ENCODE measurements at regions not wholly inside any gene's neighbourhood (a gene's known extent, or its start where the extent isn't known, plus 50 kb on each side); places are given as distances from the start of the nearest gene placed in this dataset.

DNA sequence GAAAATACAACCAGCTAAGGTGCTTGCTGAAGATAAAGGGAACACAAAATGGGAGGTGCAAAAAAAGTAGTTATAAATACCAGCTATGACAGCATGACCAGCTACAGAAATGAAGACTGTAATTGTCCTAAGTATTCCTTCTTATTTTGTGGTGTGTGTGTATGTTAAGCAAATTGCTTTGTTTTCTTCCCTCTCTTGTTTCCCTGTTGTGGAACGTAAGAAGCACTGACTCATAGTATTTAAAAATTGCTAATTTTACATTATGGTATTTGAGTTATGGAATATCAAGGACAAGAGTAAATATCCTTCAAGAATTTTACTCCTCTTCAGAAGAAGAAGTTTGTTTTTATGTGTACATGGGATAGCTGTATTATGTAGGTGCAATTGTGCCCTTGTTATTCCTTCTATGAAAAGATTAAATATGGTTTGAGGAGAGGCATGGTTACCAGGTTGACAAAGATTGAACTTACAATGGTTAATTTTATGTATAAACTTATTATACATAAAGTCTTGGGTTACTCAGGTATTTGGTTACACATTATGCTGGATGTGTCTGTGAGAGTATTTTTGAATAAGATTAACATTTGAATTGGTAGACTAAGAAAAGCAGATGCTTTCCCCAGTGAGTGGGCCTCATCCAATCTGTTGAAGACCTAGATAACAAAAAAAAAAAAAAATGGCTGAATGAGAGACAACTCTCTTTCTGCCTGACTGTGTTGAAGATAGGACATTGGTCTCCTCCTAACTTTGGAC lies 1132.1 kb upstream of the ALCAM start:
- Mint-ChIP-seq H3K36me3 (no peaks in the 10 kb centered on the region), H3K4me3 (no peak overlapping the region), H3K4me1 (no peaks in the 10 kb centered on the region), H3K9me3 (peaks cover 10 to 18% of the 10 kb centered on the region in 2 donors), H3K27ac (no peak overlapping the region), H3K27me3 (ENCODE audit: low read depth in 2 of 2) (no peaks in the 10 kb centered on the region)
- Histone ChIP-seq H3K27me3 (ENCODE audit: control insufficient read depth, insufficient read depth, low read length) (no peaks in the 10 kb centered on the region), H3K36me3 (ENCODE audit: control insufficient read depth, insufficient read depth, low read length) (no peaks in the 10 kb centered on the region), H3K9me3 (ENCODE audit: control insufficient read depth, insufficient read depth, low read length) (peaks cover 2% of the 10 kb centered on the region), H3K4me1 (ENCODE audit: control insufficient read depth, insufficient read depth, low read length) (no peaks in the 10 kb centered on the region), H3K27ac (ENCODE audit: low read length) (no peak overlapping the region), H3K4me3 (ENCODE audit: low read length) (no peak overlapping the region)
- no CpG with 5 or more reads among the region's 1 CpG for WGBS (ENCODE audit: insufficient coverage)
- ATAC-seq (no peak), DNase-seq (no peak)
- TF ChIP-seq, protein P1, sequence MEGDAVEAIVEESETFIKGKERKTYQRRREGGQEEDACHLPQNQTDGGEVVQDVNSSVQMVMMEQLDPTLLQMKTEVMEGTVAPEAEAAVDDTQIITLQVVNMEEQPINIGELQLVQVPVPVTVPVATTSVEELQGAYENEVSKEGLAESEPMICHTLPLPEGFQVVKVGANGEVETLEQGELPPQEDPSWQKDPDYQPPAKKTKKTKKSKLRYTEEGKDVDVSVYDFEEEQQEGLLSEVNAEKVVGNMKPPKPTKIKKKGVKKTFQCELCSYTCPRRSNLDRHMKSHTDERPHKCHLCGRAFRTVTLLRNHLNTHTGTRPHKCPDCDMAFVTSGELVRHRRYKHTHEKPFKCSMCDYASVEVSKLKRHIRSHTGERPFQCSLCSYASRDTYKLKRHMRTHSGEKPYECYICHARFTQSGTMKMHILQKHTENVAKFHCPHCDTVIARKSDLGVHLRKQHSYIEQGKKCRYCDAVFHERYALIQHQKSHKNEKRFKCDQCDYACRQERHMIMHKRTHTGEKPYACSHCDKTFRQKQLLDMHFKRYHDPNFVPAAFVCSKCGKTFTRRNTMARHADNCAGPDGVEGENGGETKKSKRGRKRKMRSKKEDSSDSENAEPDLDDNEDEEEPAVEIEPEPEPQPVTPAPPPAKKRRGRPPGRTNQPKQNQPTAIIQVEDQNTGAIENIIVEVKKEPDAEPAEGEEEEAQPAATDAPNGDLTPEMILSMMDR (IDR thresholded peaks at IDR 0.05): no peak
- intact Hi-C loops (cut with micrococcal nuclease): no loop called here

DNA sequence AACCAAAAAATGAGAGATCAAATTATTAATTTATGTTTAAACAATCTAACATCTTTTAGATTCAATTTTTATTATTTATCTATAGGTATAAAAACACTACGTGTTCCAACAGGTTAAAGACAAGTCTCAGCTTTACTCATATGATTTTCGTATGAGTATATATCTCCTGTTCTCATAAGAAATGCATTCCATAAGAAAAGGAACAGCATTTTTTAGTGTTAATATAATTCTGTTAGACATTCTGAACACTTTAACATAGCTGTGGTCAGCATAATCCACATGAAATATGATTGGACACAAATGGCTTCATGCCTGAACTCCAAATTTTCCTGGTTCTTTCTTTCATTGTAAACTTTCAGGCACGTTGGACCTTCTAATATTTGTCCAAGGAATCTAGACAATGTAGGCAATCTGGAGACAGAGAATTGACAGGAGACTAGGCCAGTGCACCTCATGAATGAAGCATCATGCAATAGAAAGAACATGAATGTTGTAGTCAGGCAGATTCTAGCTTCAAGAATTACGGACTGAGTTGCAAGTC lies 1122.0 kb upstream of the ALCAM start:
- Histone ChIP-seq H3K9me3 (ENCODE audit: control insufficient read depth, insufficient read depth, low read length) (no peaks in the 10 kb centered on the region), H3K4me3 (ENCODE audit: low read length) (no peak overlapping the region), H3K4me1 (ENCODE audit: control insufficient read depth, insufficient read depth, low read length) (no peaks in the 10 kb centered on the region), H3K27ac (ENCODE audit: low read length) (no peak overlapping the region), H3K27me3 (ENCODE audit: control insufficient read depth, insufficient read depth, low read length) (no peaks in the 10 kb centered on the region), H3K36me3 (ENCODE audit: control insufficient read depth, insufficient read depth, low read length) (no peaks in the 10 kb centered on the region)
- H3K9me3 Mint-ChIP-seq: peaks cover 7 to 21% of the 10 kb centered on the region in 2 donors
- ATAC-seq (no peak), DNase-seq (no peak)
- peaks cover 11% of the 10 kb centered on the region for H3K36me3 Mint-ChIP-seq
- H3K27ac Mint-ChIP-seq: no peak overlapping the region
- 68% methylated on average over 2 of the region's 4 CpGs for WGBS (ENCODE audit: insufficient coverage)
- no peak overlapping the region for H3K4me3 Mint-ChIP-seq
- no peaks in the 10 kb centered on the region for H3K4me1 Mint-ChIP-seq
- TF ChIP-seq, protein P1 (IDR thresholded peaks at IDR 0.05): no peak
- intact Hi-C loops (cut with micrococcal nuclease): no loop called here
- H3K27me3 Mint-ChIP-seq (ENCODE audit: low read depth in 2 of 2): no peaks in the 10 kb centered on the region

DNA sequence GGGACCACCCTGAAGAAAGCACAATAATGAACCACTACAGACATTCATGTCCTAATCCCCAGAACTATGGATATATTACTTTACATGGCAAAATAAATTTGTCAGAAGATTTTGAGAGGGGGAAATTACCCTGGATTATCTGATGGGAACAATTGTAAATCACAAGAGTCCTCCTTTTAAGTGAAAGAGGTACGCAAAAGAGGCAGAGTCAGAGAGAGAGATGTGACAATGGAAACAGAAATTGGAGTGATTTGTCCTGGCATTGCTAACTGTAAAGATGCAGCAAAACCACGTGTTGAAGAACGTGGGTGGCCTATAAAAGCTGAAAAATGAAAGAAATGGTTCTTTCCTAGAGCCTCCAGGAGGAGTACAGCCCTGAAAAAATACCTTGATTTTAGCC lies 1121.4 kb upstream of the ALCAM start:
- TF ChIP-seq, protein P1 (IDR thresholded peaks at IDR 0.05): no peak
- no peak overlapping the region for H3K4me3 ChIP-seq (ENCODE audit: low read length)
- WGBS (ENCODE audit: insufficient coverage): 64% methylated on average over 3 of the region's 3 CpGs
- DNase-seq (no peak), ATAC-seq (no peak)
- no peak overlapping the region for H3K27ac ChIP-seq (ENCODE audit: low read length)
- H3K9me3 ChIP-seq (ENCODE audit: control insufficient read depth, insufficient read depth, low read length): no peaks in the 10 kb centered on the region
- intact Hi-C loops (cut with micrococcal nuclease): no loop called here
- H3K27ac Mint-ChIP-seq: no peak overlapping the region
- no peak overlapping the region for H3K4me3 Mint-ChIP-seq
- peaks cover 11% of the 10 kb centered on the region for H3K36me3 Mint-ChIP-seq
- no peaks in the 10 kb centered on the region for H3K4me1 ChIP-seq (ENCODE audit: control insufficient read depth, insufficient read depth, low read length)
- no peaks in the 10 kb centered on the region for H3K27me3 ChIP-seq (ENCODE audit: control insufficient read depth, insufficient read depth, low read length)
- H3K9me3 Mint-ChIP-seq: peaks cover 11 to 23% of the 10 kb centered on the region in 2 donors
- no peaks in the 10 kb centered on the region for H3K36me3 ChIP-seq (ENCODE audit: control insufficient read depth, insufficient read depth, low read length)
- no peaks in the 10 kb centered on the region for H3K4me1 Mint-ChIP-seq
- H3K27me3 Mint-ChIP-seq (ENCODE audit: low read depth in 2 of 2): no peaks in the 10 kb centered on the region

DNA sequence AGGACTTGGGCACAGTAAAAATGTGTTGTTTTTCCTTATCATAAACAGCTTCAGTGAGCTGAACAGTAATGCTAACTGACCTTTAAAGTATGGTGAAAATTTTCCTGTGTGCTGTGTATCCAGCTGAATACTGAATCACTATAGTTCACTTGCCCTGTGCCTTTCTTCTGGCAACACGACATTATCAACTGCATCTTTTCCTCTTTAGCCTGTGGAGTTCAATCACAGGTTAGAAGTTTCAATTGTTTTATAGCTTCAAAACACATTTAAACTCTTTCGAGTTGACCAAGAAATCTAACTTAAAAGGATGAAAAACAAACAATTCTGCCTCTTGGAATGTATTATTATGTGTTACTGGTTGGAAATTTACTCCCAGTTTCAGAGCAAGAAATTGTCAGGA lies 1120.7 kb upstream of the ALCAM start:
- H3K4me1 ChIP-seq (ENCODE audit: control insufficient read depth, insufficient read depth, low read length): no peaks in the 10 kb centered on the region
- no peaks in the 10 kb centered on the region for H3K27me3 Mint-ChIP-seq (ENCODE audit: low read depth in 2 of 2)
- intact Hi-C loops (cut with micrococcal nuclease): no loop called here
- no peak overlapping the region for H3K27ac ChIP-seq (ENCODE audit: low read length)
- peaks cover 10 to 20% of the 10 kb centered on the region in 2 donors for H3K9me3 Mint-ChIP-seq
- no peak overlapping the region for H3K27ac Mint-ChIP-seq
- no peak for ATAC-seq
- no peak overlapping the region for H3K4me3 ChIP-seq (ENCODE audit: low read length)
- no peak for DNase-seq
- no peaks in the 10 kb centered on the region for H3K4me1 Mint-ChIP-seq
- TF ChIP-seq, protein P1 (IDR thresholded peaks at IDR 0.05): no peak
- no peaks in the 10 kb centered on the region for H3K9me3 ChIP-seq (ENCODE audit: control insufficient read depth, insufficient read depth, low read length)
- no peak overlapping the region for H3K4me3 Mint-ChIP-seq
- H3K36me3 ChIP-seq (ENCODE audit: control insufficient read depth, insufficient read depth, low read length): no peaks in the 10 kb centered on the region
- peaks cover 9% of the 10 kb centered on the region for H3K36me3 Mint-ChIP-seq
- H3K27me3 ChIP-seq (ENCODE audit: control insufficient read depth, insufficient read depth, low read length): no peaks in the 10 kb centered on the region
- WGBS (ENCODE audit: insufficient coverage): 53% methylated on average over 2 of the region's 2 CpGs
